Kidney (tissue), 13 donors: ENCODE measurements at regions not wholly inside any gene's neighbourhood (a gene's known extent, or its start where the extent isn't known, plus 50 kb on each side); places are given as distances from the start of the nearest gene placed in this dataset.
"Not testable (repeated sequence)": the region's sequence is repeated elsewhere in the genome, so short reads cannot be mapped to it uniquely, and the experiment has no call there.

Source experiments
- DNase-seq, 5 donors: peaks; one replicate each; pipeline ENCODE4 v3.0.0-alpha.2; 2013 to 2020
- FAIRE-seq: peaks from 2 replicates; lab custom pipeline; 2012; peaks lifted over from hg19 to GRCh38; lab: Jason Lieb, UNC
- H3K27ac ChIP-seq, 2 donors: one replicate each; pipeline ENCODE4 v1.7.0; 2013; ENCODE audit warnings: low read depth in 2 of 2, low read length in 2 of 2, inconsistent platforms in 1 of 2
- H3K27me3 ChIP-seq: one replicate; pipeline ENCODE4 v1.7.1; 2013; ENCODE audit warnings: low read length, inconsistent platforms; ENCODE audit not compliant: control insufficient read depth, insufficient read depth
- H3K36me3 ChIP-seq, 3 donors: one replicate each; pipeline versions ENCODE4 v1.7.0 to v1.7.1; 2013; ENCODE audit warnings: low read length in 3 of 3, control low read depth in 1 of 3, inconsistent platforms in 1 of 3; ENCODE audit not compliant: insufficient read depth in 3 of 3, control insufficient read depth in 2 of 3
- H3K4me1 ChIP-seq, 3 donors: one replicate each; pipeline versions ENCODE4 v1.7.0 to v1.7.1; 2013; ENCODE audit warnings: low read length in 3 of 3, inconsistent platforms in 1 of 3, low read depth in 1 of 3; ENCODE audit not compliant: control insufficient read depth in 2 of 3, insufficient read depth in 2 of 3
- H3K4me3 ChIP-seq, 3 donors: one replicate each; pipeline versions ENCODE4 v1.7.0 to v1.8.1; 2013; ENCODE audit warnings: low read length in 3 of 3, control low read depth in 1 of 3, inconsistent platforms in 1 of 3
- H3K9ac ChIP-seq, 3 donors: one replicate each; pipeline versions ENCODE4 v1.7.0 to v1.7.1; 2013; ENCODE audit warnings: low read length in 3 of 3, control low read depth in 1 of 3, inconsistent platforms in 1 of 3
- H3K9me3 ChIP-seq, 3 donors: one replicate each; pipeline versions ENCODE4 v1.7.0 to v1.7.1; 2013; ENCODE audit warnings: low read length in 3 of 3, control low read depth in 1 of 3, inconsistent platforms in 1 of 3; ENCODE audit not compliant: control insufficient read depth in 2 of 3, insufficient read depth in 1 of 3
- intact Hi-C: fragments of 100-400 bp; cut with DNase I; formaldehyde crosslinking; loops from one replicate; pipeline ENCODE4 v1.11.1; 2022
- TF ChIP-seq, protein P1 (sequence below): IDR thresholded peaks from 3 replicates; pipeline ENCODE4 v1.5.1; 2012; ENCODE audit warnings: mild to moderate bottlenecking, moderate library complexity, borderline replicate concordance; ENCODE audit not compliant: insufficient read depth; ENCODE audit errors: extremely low read depth
- donor health status: control.
- donor health status: control.
- donor health status: control.
- donor health status: control.
- donor health status: control.
- donor health status: DM: yes; HTN: yes; CAD: no.
- donor health status: Normal renal cell carcinoma (clear cell type).

DNA sequence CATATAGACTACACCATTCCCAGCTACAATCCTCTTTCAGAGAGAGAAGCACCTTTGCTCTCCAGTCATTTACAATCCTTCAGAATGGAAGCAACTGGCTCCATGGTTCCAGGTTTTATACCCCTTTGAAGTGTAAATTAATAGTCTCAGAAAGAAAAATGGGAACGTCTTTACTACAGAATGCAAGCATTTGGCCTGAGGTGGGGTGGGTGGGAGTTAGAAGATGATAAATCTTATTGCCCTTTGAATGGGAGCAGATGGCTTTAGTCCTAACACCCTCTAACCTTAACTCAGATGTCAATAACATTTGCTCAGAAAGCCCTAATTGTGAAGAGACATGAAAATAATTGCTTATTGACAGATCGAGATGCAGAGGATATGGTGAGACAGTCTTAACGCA lies 84.2 kb upstream of the KCNMA1 start:
- intact Hi-C loops = no loop called here
- Histone ChIP-seq H3K9me3 (no peaks in the 10 kb centered on the region), H3K4me1 (no peaks in the 10 kb centered on the region), H3K36me3 (no peaks in the 10 kb centered on the region), H3K27ac (no peak overlapping the region), H3K9ac (no peak overlapping the region), H3K27me3 (no peaks in the 10 kb centered on the region), H3K4me3 (no peak overlapping the region)
- TF ChIP-seq, protein P1, sequence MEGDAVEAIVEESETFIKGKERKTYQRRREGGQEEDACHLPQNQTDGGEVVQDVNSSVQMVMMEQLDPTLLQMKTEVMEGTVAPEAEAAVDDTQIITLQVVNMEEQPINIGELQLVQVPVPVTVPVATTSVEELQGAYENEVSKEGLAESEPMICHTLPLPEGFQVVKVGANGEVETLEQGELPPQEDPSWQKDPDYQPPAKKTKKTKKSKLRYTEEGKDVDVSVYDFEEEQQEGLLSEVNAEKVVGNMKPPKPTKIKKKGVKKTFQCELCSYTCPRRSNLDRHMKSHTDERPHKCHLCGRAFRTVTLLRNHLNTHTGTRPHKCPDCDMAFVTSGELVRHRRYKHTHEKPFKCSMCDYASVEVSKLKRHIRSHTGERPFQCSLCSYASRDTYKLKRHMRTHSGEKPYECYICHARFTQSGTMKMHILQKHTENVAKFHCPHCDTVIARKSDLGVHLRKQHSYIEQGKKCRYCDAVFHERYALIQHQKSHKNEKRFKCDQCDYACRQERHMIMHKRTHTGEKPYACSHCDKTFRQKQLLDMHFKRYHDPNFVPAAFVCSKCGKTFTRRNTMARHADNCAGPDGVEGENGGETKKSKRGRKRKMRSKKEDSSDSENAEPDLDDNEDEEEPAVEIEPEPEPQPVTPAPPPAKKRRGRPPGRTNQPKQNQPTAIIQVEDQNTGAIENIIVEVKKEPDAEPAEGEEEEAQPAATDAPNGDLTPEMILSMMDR = no peak
- DNase-seq = no peak
- no peak for FAIRE-seq

DNA sequence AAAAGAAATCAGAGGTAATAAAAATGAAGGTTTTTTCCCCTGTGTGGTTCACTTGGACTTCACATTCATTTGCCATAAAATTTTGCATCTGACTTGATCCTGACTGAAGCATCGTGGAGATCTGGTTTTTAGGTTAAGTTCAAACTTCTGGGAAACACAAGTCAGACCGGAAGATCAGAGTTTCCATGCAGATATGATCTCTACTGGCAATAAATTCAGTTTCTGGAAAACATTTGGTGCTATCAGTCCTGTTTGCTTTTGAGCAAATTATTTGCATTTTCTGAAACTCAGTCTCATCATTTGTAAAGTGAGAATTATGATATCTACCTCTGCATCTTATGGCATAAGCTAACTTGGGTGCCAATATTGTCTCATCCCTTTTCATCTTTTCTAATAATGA lies 81.3 kb upstream of the KCNMA1 start:
- TF ChIP-seq, protein P1 = no peak
- FAIRE-seq (no peak), DNase-seq (no peak)
- H3K27me3 ChIP-seq = no peaks in the 10 kb centered on the region
- no peak overlapping the region for H3K9ac ChIP-seq
- H3K4me3 ChIP-seq = no peak overlapping the region
- no peak overlapping the region for H3K27ac ChIP-seq
- H3K4me1 ChIP-seq = no peaks in the 10 kb centered on the region
- no peaks in the 10 kb centered on the region for H3K9me3 ChIP-seq
- no peaks in the 10 kb centered on the region for H3K36me3 ChIP-seq
- intact Hi-C loops = no loop called here

DNA sequence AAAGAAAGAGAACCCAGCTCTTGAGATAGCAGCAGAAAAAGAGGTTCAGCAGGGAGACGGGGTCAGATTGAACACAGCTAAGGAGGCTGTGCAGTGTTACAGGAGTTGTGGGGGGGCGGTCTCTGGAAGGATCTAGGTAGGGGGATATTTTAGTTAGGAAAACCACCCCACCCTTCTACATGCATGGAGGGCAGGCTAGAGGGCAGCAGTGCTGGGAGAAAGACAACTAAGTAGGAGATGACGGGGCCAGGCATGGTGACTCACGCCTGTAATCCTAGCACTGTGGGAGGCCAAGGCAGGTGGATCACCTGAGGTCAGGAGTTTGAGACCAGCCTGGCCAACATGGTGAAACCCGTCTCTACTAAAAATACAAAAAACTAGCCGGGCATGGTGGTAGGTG lies 80.7 kb upstream of the KCNMA1 start:
- H3K4me3 ChIP-seq, intact Hi-C loops, DNase-seq, FAIRE-seq, H3K27me3 ChIP-seq, H3K9me3 ChIP-seq, H3K36me3 ChIP-seq, H3K27ac ChIP-seq, H3K4me1 ChIP-seq, H3K9ac ChIP-seq: not testable (repeated sequence)

DNA sequence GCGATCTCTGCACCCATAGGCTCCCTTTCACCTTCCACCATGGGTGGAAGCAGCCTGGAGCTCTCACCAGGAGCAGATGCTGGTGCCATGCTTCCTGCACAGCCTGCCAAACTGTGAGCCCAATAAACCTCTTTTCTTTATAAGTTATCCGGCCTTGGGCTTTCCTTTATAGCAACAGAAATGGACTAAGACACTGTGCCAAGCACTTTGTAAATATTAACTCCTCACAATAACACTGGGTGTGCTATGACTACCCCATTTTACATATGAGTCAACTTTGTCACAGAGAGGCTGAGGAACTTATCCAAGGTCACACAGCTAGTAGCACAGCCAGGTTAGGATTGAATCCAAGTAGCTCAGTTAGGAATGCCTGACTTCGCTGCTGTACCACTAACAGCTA lies 79.7 kb upstream of the KCNMA1 start:
- FAIRE-seq (no peak), DNase-seq (no peak)
- Histone ChIP-seq H3K9ac (no peak overlapping the region), H3K4me3 (no peak overlapping the region), H3K9me3 (no peaks in the 10 kb centered on the region), H3K27ac (no peak overlapping the region), H3K36me3 (no peaks in the 10 kb centered on the region), H3K4me1 (no peaks in the 10 kb centered on the region), H3K27me3 (no peaks in the 10 kb centered on the region)
- TF ChIP-seq, protein P1 = no peak
- intact Hi-C loops = no loop called here
